H1 (cell line): ENCODE measurements at regions not wholly inside any gene's neighbourhood (a gene's known extent, or its start where the extent isn't known, plus 50 kb on each side); places are given as distances from the start of the nearest gene placed in this dataset.

ENCODE experiments used
- CTCF ChIA-PET: fragments of 300-600 bp; sonication (Branson Sonifier 250); formaldehyde crosslinking; loops from one replicate; lab custom pipeline; 2021; ENCODE audit not compliant: partially characterized antibody; lab: Charles Lee
- POLR2A ChIA-PET: fragments of 300-600 bp; sonication (Branson Sonifier 250); formaldehyde crosslinking; loops from one replicate; lab custom pipeline; 2021; ENCODE audit warnings: inconsistent platforms; ENCODE audit not compliant: partially characterized antibody; lab: Charles Lee
- DNase-seq, 2 experiments: peaks; one replicate each; pipeline versions ENCODE4 v3.0.0 to v3.0.0-alpha.2; 2010 to 2022; ENCODE audit warnings: low spot score in 2 of 2, low read depth in 1 of 2, mixed read lengths in 1 of 2
- FAIRE-seq: peaks from 2 replicates; lab custom pipeline; 2011; peaks lifted over from hg19 to GRCh38; lab: Jason Lieb, UNC
- H2AFZ ChIP-seq: 2 replicates; pipeline ENCODE4 v1.8.1; 2012; ENCODE audit warnings: low read length, inconsistent platforms
- H2AK5ac ChIP-seq: 2 replicates; pipeline ENCODE4 v1.6.1; 2013; ENCODE audit warnings: low read depth, low read length
- H2BK120ac ChIP-seq: replicated peaks from 2 replicates; pipeline ENCODE3; 2013; ENCODE audit warnings: low read depth, low read length, inconsistent platforms
- H2BK12ac ChIP-seq: 2 replicates; pipeline ENCODE4 v1.6.1; 2013; ENCODE audit warnings: low read depth, low read length
- H2BK15ac ChIP-seq: 2 replicates; pipeline ENCODE4 v1.6.1; 2013; ENCODE audit warnings: low read length
- H2BK20ac ChIP-seq: 2 replicates; pipeline ENCODE4 v1.6.1; 2013; ENCODE audit warnings: low read length
- H2BK5ac ChIP-seq: 2 replicates; pipeline ENCODE4 v1.6.1; 2013; ENCODE audit warnings: low read depth, low read length
- H3K14ac ChIP-seq: 2 replicates; pipeline ENCODE4 v1.6.1; 2013; ENCODE audit warnings: inconsistent platforms; ENCODE audit not compliant: insufficient read length
- H3K18ac ChIP-seq: 2 replicates; pipeline ENCODE4 v1.6.1; 2013; ENCODE audit warnings: low read length; ENCODE audit errors: extremely low read depth
- H3K23ac ChIP-seq: 2 replicates; pipeline ENCODE4 v1.6.1; 2013; ENCODE audit warnings: inconsistent platforms; ENCODE audit not compliant: insufficient read length
- H3K23me2 ChIP-seq: 2 replicates; pipeline ENCODE4 v1.6.1; 2013; ENCODE audit warnings: low read depth, low read length
- H3K27ac ChIP-seq: 2 replicates; pipeline ENCODE4 v1.6.1; 2011; ENCODE audit warnings: low read depth, low read length, inconsistent platforms
- H3K27me3 ChIP-seq, 4 experiments: replicated peaks in 1 of 4; 1 replicate in 1 of 4; 2 replicates in 3 of 4; pipeline versions ENCODE4 v1.6.1 to v1.8.1; 2011 to 2013; ENCODE audit warnings: low read length in 3 of 4, mild to moderate bottlenecking in 3 of 4, inconsistent platforms in 2 of 4, mixed read lengths in 2 of 4, moderate library complexity in 1 of 4; ENCODE audit not compliant: control insufficient read depth in 3 of 4, insufficient read depth in 3 of 4; ENCODE audit errors: extremely low read depth in 1 of 4
- H3K36me3 ChIP-seq, 4 experiments: 2 replicates each; pipeline versions ENCODE4 v1.6.1 to v1.8.1; 2011 to 2013; ENCODE audit warnings: mild to moderate bottlenecking in 4 of 4, low read length in 3 of 4, moderate library complexity in 2 of 4, control low read depth in 1 of 4, inconsistent platforms in 1 of 4; ENCODE audit not compliant: insufficient read depth in 4 of 4, control insufficient read depth in 2 of 4
- H3K4ac ChIP-seq: replicated peaks from 2 replicates; pipeline ENCODE3; 2013; ENCODE audit warnings: low read length, low read depth, mixed read lengths, inconsistent platforms; ENCODE audit not compliant: insufficient read length
- H3K4me1 ChIP-seq, 4 experiments: replicated peaks in 1 of 4; 1 replicate in 1 of 4; 2 replicates in 3 of 4; pipeline versions ENCODE4 v1.6.1 to v1.8.1; 2011 to 2013; ENCODE audit warnings: low read length in 3 of 4, inconsistent platforms in 2 of 4, mixed read lengths in 1 of 4; ENCODE audit not compliant: insufficient read depth in 4 of 4, control insufficient read depth in 3 of 4
- H3K4me2 ChIP-seq, 2 experiments: 2 replicates each; pipeline versions ENCODE4 v1.6.1 to v1.8.1; 2011 to 2013; ENCODE audit warnings: low read depth in 2 of 2, low read length in 2 of 2, control low read depth in 1 of 2, inconsistent platforms in 1 of 2, mild to moderate bottlenecking in 1 of 2; ENCODE audit not compliant: insufficient read depth in 1 of 2
- H3K4me3 ChIP-seq, 4 experiments: fragments of 200-600, 300-600 bp in 1 of 4; sonication (generic), shearing (Covaris generic), sonication (Bioruptor Twin) in 1 of 4; 2 replicates each; pipeline versions ENCODE4 v1.5.1 to v1.8.1; 2011 to 2016; ENCODE audit warnings: low read length in 4 of 4, low read depth in 3 of 4, control low read depth in 2 of 4, inconsistent platforms in 2 of 4, mild to moderate bottlenecking in 2 of 4, mixed read lengths in 1 of 4, moderate library complexity in 1 of 4; ENCODE audit not compliant: insufficient read depth in 2 of 4; ENCODE audit errors: extremely low read depth in 1 of 4
- H3K56ac ChIP-seq: replicated peaks from 2 replicates; pipeline ENCODE3; 2013; ENCODE audit warnings: low read depth, mild to moderate bottlenecking, mixed read lengths, low read length, inconsistent platforms; ENCODE audit not compliant: insufficient read length
- H3K79me1 ChIP-seq: 2 replicates; pipeline ENCODE4 v1.6.1; 2013; ENCODE audit warnings: low read depth, low read length, control low read depth
- H3K79me2 ChIP-seq, 2 experiments: 2 replicates each; pipeline versions ENCODE4 v1.6.1 to v1.8.1; 2012 to 2013; ENCODE audit warnings: low read length in 2 of 2, mild to moderate bottlenecking in 2 of 2, inconsistent platforms in 1 of 2; ENCODE audit not compliant: insufficient read depth in 2 of 2, control insufficient read depth in 1 of 2
- H3K9ac ChIP-seq, 4 experiments: replicated peaks in 1 of 4; 1 replicate in 1 of 4; 2 replicates in 3 of 4; pipeline versions ENCODE4 v1.6.1 to v1.8.1; 2011 to 2013; ENCODE audit warnings: low read depth in 3 of 4, low read length in 3 of 4, control low read depth in 2 of 4, mild to moderate bottlenecking in 2 of 4, moderate library complexity in 2 of 4, inconsistent platforms in 1 of 4; ENCODE audit errors: extremely low read depth in 1 of 4
- H3K9me3 ChIP-seq, 2 experiments: 2 replicates each; pipeline versions ENCODE4 v1.6.1 to v1.8.1; 2012 to 2013; ENCODE audit warnings: mild to moderate bottlenecking in 2 of 2, moderate library complexity in 2 of 2, control low read depth in 1 of 2, inconsistent platforms in 1 of 2, low read depth in 1 of 2, low read length in 1 of 2, mixed read lengths in 1 of 2; ENCODE audit not compliant: insufficient read depth in 2 of 2
- H4K20me1 ChIP-seq, 2 experiments: replicated peaks in 1 of 2; 2 replicates each; pipeline versions ENCODE3 to v1.8.1; 2011 to 2013; ENCODE audit warnings: inconsistent platforms in 2 of 2, low read length in 2 of 2, mild to moderate bottlenecking in 1 of 2; ENCODE audit not compliant: insufficient read depth in 2 of 2, control insufficient read depth in 1 of 2
- H4K5ac ChIP-seq: 2 replicates; pipeline ENCODE4 v1.6.1; 2013; ENCODE audit warnings: low read length, low read depth, mixed read lengths, inconsistent platforms; ENCODE audit not compliant: insufficient read length
- H4K8ac ChIP-seq: 2 replicates; pipeline ENCODE4 v1.8.0; 2013; ENCODE audit warnings: mild to moderate bottlenecking, moderate library complexity, low read length, inconsistent platforms; ENCODE audit not compliant: insufficient read depth; ENCODE audit errors: extremely low read depth
- H4K91ac ChIP-seq: replicated peaks from 2 replicates; pipeline ENCODE3; 2013; ENCODE audit warnings: low read length, mixed read lengths, inconsistent platforms; ENCODE audit not compliant: insufficient read length
- CEBPB ChIP-seq: IDR thresholded peaks from 2 replicates; pipeline ENCODE4 v1.6.1; 2012; ENCODE audit warnings: low read depth, low read length
- EGR1 ChIP-seq: IDR thresholded peaks from 2 replicates; pipeline ENCODE4 v1.6.1; 2011; ENCODE audit warnings: low read depth, low read length, borderline replicate concordance
- EP300 ChIP-seq, 2 experiments: IDR thresholded peaks; 1 replicate in 1 of 2; 2 replicates in 1 of 2; pipeline ENCODE4 v1.6.1; 2011 to 2012; ENCODE audit warnings: low read depth in 2 of 2, low read length in 2 of 2, mild to moderate bottlenecking in 2 of 2, borderline replicate concordance in 1 of 2, inconsistent platforms in 1 of 2, moderate library complexity in 1 of 2
- HDAC6 ChIP-seq: IDR thresholded peaks from one replicate; pipeline ENCODE4 v1.7.1; 2012; ENCODE audit warnings: low read depth, mild to moderate bottlenecking, inconsistent platforms, low read length, moderate library complexity
- KDM1A ChIP-seq: fragments of 200-600, 300-600 bp; sonication (generic); IDR thresholded peaks from 2 replicates; pipeline ENCODE4 v1.7.1; 2016; ENCODE audit warnings: mild to moderate bottlenecking, low read length, borderline replicate concordance
- KDM4A ChIP-seq: IDR thresholded peaks from one replicate; pipeline ENCODE4 v1.7.1; 2012; ENCODE audit warnings: low read depth, mild to moderate bottlenecking, moderate library complexity, low read length, inconsistent platforms; ENCODE audit not compliant: severe bottlenecking
- NANOG ChIP-seq: IDR thresholded peaks from 2 replicates; pipeline ENCODE4 v1.6.1; 2011; ENCODE audit warnings: low read length, low read depth, mild to moderate bottlenecking, inconsistent platforms; ENCODE audit not compliant: insufficient read depth, poor library complexity, severe bottlenecking
- POLR2AphosphoS5 ChIP-seq: IDR thresholded peaks from 2 replicates; pipeline ENCODE4 v1.6.1; 2011; ENCODE audit warnings: low read depth, low read length
- RAD21 ChIP-seq, 2 experiments: IDR thresholded peaks in 1 of 2; conservative IDR thresholded peaks in 1 of 2; 2 replicates each; pipeline ENCODE4 v1.6.1; 2011; ENCODE audit warnings: low read depth in 2 of 2, low read length in 2 of 2, improper control_type of control experiment in 1 of 2, inconsistent platforms in 1 of 2, mild to moderate bottlenecking in 1 of 2, moderate library complexity in 1 of 2
- RNF2 ChIP-seq: fragments of 200-900, 300-1000 bp; sonication (generic); IDR thresholded peaks from 2 replicates; pipeline ENCODE4 v1.7.1; 2016; ENCODE audit warnings: borderline replicate concordance, low read depth, mild to moderate bottlenecking, antibody characterized with exemption, low read length; ENCODE audit not compliant: poor library complexity, severe bottlenecking; ENCODE audit errors: missing control alignments
- SIX5 ChIP-seq: IDR thresholded peaks from 2 replicates; pipeline ENCODE4 v1.6.1; 2011; ENCODE audit warnings: mild to moderate bottlenecking, low read depth, low read length
- SRF ChIP-seq: IDR thresholded peaks from 2 replicates; pipeline ENCODE4 v1.6.1; 2011; ENCODE audit warnings: mild to moderate bottlenecking, low read depth, low read length, moderate library complexity
- whole genome bisulfite sequencing, 2 experiments: shearing (Covaris generic) in 1 of 2; methylation state at CpG; one replicate each; pipeline versions ENCODE4 v1.1.6 to v1.1.7; 2013 to 2015; ENCODE audit warnings: low lambda C conversion rate in 2 of 2, mixed read lengths in 2 of 2, inconsistent platforms in 1 of 2, low coverage in 1 of 2, missing lambda C conversion rate in 1 of 2; ENCODE audit not compliant: insufficient replicate concordance in 2 of 2, insufficient coverage in 1 of 2, insufficient read length in 1 of 2; ENCODE audit errors: extremely low coverage in 1 of 2, missing lambda C conversion rate in 1 of 2; 5-methylcytosine and 5-hydroxymethylcytosine counted together

- Histone ChIP-seq H3K79me2 (no peaks in the 10 kb centered on the region), H3K4me3 (no peak overlapping the region), H4K8ac (no peak overlapping the region), H3K4me1 (no peaks in the 10 kb centered on the region; a peak in 1 of 7 replicates), H3K4me2 (no peak overlapping the region), H3K27ac (no peak overlapping the region), H3K36me3 (no peaks in the 10 kb centered on the region), H2BK120ac (no peak overlapping the region), H3K27me3 (no peaks in the 10 kb centered on the region), H2BK5ac (no peak overlapping the region), H3K14ac (no peak overlapping the region), H2AK5ac (no peak overlapping the region), H2BK12ac (no peak overlapping the region), H3K79me1 (no peaks in the 10 kb centered on the region), H3K56ac (no peak overlapping the region), H3K23ac (no peak overlapping the region), H4K5ac (no peak overlapping the region), H2AFZ (no peak overlapping the region), H3K18ac (no peak overlapping the region), H4K20me1 (no peaks in the 10 kb centered on the region), H2BK20ac (no peak overlapping the region), H3K4ac (no peak overlapping the region), H3K9me3 (peaks cover 3 to 5% of the 10 kb centered on the region in 2 experiments; a peak in 2 of 4 replicates), H2BK15ac (0 out of 2 replicates have a peak overlapping the region, but pooled peaks have one; percentile 11), H3K23me2 (peaks cover 9% of the 10 kb centered on the region; the same call in 1 of the 2 replicates), H4K91ac (no peak overlapping the region), H3K9ac (no peak overlapping the region)
- ChIA-PET CTCF (interaction anchor here (0.9 kb wide), 1 partner anchor 230 kb away, joined by 3 read pairs; no protein-coding TSS in a partner anchor), POLR2A (no interaction called here)
- FAIRE-seq: no peak
- DNase-seq: no peak
- 84% methylated on average over 7 of the region's 7 CpGs; no CpG with 5 or more reads in 1 of the 2 experiments for WGBS, 2 experiments
- TF ChIP-seq RNF2: no peak
- TF ChIP-seq KDM4A: no peak
- TF ChIP-seq HDAC6: no peak
- no peak for TF ChIP-seq EP300 (IDR thresholded peaks at IDR 0.05; ENCODE audit: borderline replicate concordance in 1 of 2, low read depth in 2 of 2, low read length in 2 of 2)
- TF ChIP-seq NANOG: no peak
- no peak for TF ChIP-seq RAD21 (IDR thresholded peaks at IDR 0.05 in 1 of 2, conservative IDR thresholded peaks at IDR 0.05 in 1 of 2; ENCODE audit: low read depth in 2 of 2, low read length in 2 of 2)
- no peak for TF ChIP-seq SRF
- no peak for TF ChIP-seq POLR2AphosphoS5
- TF ChIP-seq CEBPB: no peak
- no peak for TF ChIP-seq SIX5
- TF ChIP-seq EGR1: no peak
- no peak for TF ChIP-seq KDM1A
Measured at GRCh38 chr1:5009376-5010065, 355.1 kb downstream of the AJAP1 start.
